Nephron (organoid): ENCODE measurements at regions not wholly inside any gene's neighbourhood (a gene's known extent, or its start where the extent isn't known, plus 50 kb on each side); places are given as distances from the start of the nearest gene placed in this dataset.

Experiments used
- H3K27ac Mint-ChIP-seq, 3 experiments: 2 replicates each; pipeline ENCODE4 v1.8.0; 2020; ENCODE audit warnings: mixed read lengths in 3 of 3, mild to moderate bottlenecking in 2 of 3, moderate library complexity in 1 of 3
- H3K27me3 Mint-ChIP-seq: 2 replicates; pipeline ENCODE4 v1.8.0; 2021; ENCODE audit warnings: low read depth, mild to moderate bottlenecking, moderate library complexity, mixed read lengths
- H3K36me3 Mint-ChIP-seq: 2 replicates; pipeline ENCODE4 v1.8.0; 2020; ENCODE audit warnings: low read depth, mixed read lengths
- H3K4me1 Mint-ChIP-seq: 2 replicates; pipeline ENCODE4 v1.8.0; 2020; ENCODE audit warnings: mixed read lengths
- H3K4me3 Mint-ChIP-seq, 3 experiments: 2 replicates each; pipeline ENCODE4 v1.8.0; 2020; ENCODE audit warnings: mild to moderate bottlenecking in 3 of 3, mixed read lengths in 3 of 3, moderate library complexity in 2 of 3
- H3K9me3 Mint-ChIP-seq: 2 replicates; pipeline ENCODE4 v1.8.0; 2020; ENCODE audit warnings: mixed read lengths
- CTCF ChIP-seq, 3 experiments: fragments of 200-600 bp; sonication (generic); IDR thresholded peaks; one replicate each; pipeline ENCODE4 v1.5.0; 2021; ENCODE audit warnings: antibody characterized with exemption in 3 of 3; ENCODE audit not compliant: unreplicated experiment in 3 of 3

GRCh38 chr6:169950558-169950957 is 199.1 kb downstream of the ERMARD start:
- Mint-ChIP-seq H3K4me3 (no peak overlapping the region), H3K27me3 (peaks cover 18% of the 10 kb centered on the region), H3K27ac (no peak overlapping the region), H3K9me3 (peaks cover 14% of the 10 kb centered on the region), H3K36me3 (peaks cover 3% of the 10 kb centered on the region), H3K4me1 (peaks cover 5% of the 10 kb centered on the region)
- no peak for TF ChIP-seq CTCF (IDR thresholded peaks at IDR 0.05; ENCODE audit: unreplicated experiment in 3 of 3)

DNA sequence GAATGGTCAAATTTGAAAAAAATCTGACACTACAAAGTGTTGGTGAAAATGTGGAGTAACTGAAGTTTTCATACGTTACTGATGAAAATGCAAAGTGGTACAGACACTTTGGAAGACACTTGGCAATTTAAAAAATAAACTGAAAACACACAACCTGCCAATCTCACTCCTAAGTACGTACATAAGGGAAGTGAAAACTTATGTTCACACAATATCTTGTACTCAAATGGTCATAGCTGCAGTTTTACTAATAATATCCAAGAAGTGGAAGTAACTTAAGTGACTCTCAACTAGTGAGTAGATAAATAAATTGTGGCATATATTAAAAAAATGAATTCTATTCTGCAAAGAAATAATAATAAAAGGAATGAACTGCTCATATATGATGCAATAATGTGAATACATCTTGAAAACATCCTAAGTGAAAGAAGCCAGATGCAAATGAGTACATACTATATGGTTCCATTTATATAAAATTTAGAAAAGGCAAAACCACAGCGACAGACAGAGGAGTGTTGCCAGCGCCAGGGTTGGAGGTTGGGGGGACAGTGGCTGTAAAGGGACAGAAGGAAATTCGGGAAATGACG is 198.2 kb downstream of the ERMARD start:
- H3K9me3 Mint-ChIP-seq: peaks cover 16% of the 10 kb centered on the region
- H3K27me3 Mint-ChIP-seq: peaks cover 19% of the 10 kb centered on the region
- no peaks in the 10 kb centered on the region for H3K4me1 Mint-ChIP-seq
- no peak for TF ChIP-seq CTCF (IDR thresholded peaks at IDR 0.05; ENCODE audit: unreplicated experiment in 3 of 3)
- peaks cover 8% of the 10 kb centered on the region for H3K36me3 Mint-ChIP-seq
- H3K27ac Mint-ChIP-seq: no peak overlapping the region
- no peak overlapping the region for H3K4me3 Mint-ChIP-seq

DNA sequence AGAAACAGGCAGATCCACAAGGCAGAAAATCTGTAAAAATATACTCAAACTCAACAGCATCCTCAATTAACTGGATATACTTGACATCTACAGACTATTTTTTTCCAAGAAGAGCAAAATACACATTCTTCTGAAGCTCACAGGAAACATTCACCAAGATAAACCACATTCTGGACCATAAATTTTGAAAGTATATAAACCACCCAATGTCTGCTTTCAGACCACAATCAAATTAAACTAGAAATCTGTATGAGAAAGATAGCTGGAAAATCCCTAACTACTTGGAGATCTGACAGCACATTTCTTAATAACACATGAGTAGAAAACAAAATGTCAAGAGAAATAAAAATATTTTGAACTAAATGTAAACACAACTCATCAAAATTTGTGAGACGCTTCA is 195.5 kb downstream of the ERMARD start:
- no peaks in the 10 kb centered on the region for H3K4me1 Mint-ChIP-seq
- H3K4me3 Mint-ChIP-seq: no peak overlapping the region
- H3K27ac Mint-ChIP-seq: no peak overlapping the region

GRCh38 chr6:169945117-169945516 is 193.7 kb downstream of the ERMARD start:
- Mint-ChIP-seq H3K27me3 (peaks cover 39% of the 10 kb centered on the region), H3K9me3 (peaks cover 36% of the 10 kb centered on the region), H3K36me3 (peaks cover 9% of the 10 kb centered on the region), H3K4me1 (peaks cover 14% of the 10 kb centered on the region), H3K27ac (no peak overlapping the region), H3K4me3 (no peak overlapping the region)
- no peak for TF ChIP-seq CTCF (IDR thresholded peaks at IDR 0.05; ENCODE audit: unreplicated experiment in 3 of 3)

More for the DNA sequence above, 195.5 kb downstream of the ERMARD start:
- Mint-ChIP-seq H3K27me3 (peaks cover 30% of the 10 kb centered on the region), H3K36me3 (peaks cover 9% of the 10 kb centered on the region), H3K9me3 (peaks cover 32% of the 10 kb centered on the region)
- no peak for TF ChIP-seq CTCF (IDR thresholded peaks at IDR 0.05; ENCODE audit: unreplicated experiment in 3 of 3)

DNA sequence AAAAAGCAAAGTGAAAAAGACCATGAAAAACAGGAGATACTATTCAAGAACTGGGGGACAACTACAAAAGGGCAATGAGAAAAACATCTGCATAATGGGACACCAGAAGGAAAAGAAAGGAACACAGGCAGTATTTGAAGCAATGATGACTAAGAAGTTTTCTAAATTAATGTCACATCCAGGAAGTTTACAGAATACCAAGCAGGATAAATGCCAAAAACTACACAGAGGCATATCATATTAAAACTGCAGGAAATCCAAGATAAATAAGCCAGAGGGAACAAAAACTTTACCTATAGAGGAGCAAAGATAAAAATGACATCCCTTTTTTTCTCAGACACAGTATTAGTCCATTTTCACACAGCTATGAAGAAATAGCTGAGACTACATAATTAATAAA is 193.0 kb downstream of the ERMARD start:
- peaks cover 46% of the 10 kb centered on the region for H3K27me3 Mint-ChIP-seq
- no peak overlapping the region for H3K27ac Mint-ChIP-seq
- TF ChIP-seq CTCF (IDR thresholded peaks at IDR 0.05; ENCODE audit: unreplicated experiment in 3 of 3): no peak
- H3K9me3 Mint-ChIP-seq: peaks cover 36% of the 10 kb centered on the region
- peaks cover 9% of the 10 kb centered on the region for H3K36me3 Mint-ChIP-seq
- H3K4me1 Mint-ChIP-seq: peaks cover 21% of the 10 kb centered on the region
- no peak overlapping the region for H3K4me3 Mint-ChIP-seq

DNA sequence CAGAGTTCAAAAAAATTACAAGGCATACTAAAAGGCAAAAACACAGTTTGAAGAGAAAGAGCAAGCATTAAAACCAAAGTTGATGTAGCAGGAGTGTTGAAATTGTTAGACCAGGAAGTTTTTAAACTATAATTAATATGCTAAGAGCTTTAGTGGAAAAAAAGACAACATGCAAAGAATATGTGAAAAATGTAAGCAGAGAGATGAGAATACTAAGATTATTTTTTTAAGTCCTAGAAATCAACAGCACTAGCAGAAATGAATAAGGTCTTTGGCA is 192.6 kb downstream of the ERMARD start:
- Mint-ChIP-seq H3K4me1 (peaks cover 25% of the 10 kb centered on the region), H3K27me3 (peaks cover 50% of the 10 kb centered on the region), H3K9me3 (peaks cover 36% of the 10 kb centered on the region)

More for the DNA sequence above, 192.6 kb downstream of the ERMARD start:
- Mint-ChIP-seq H3K27ac (no peak overlapping the region), H3K4me3 (no peak overlapping the region), H3K36me3 (peaks cover 9% of the 10 kb centered on the region)
- TF ChIP-seq CTCF (IDR thresholded peaks at IDR 0.05; ENCODE audit: unreplicated experiment in 3 of 3): no peak
